ENCODE measurements at regions not wholly inside any gene's neighbourhood (a gene's known extent, or its start where the extent isn't known, plus 50 kb on each side); places are given as distances from the start of the nearest gene placed in this dataset.
"Not testable (repeated sequence)": the region's sequence is repeated elsewhere in the genome, so short reads cannot be mapped to it uniquely, and the experiment has no call there.

DNA sequence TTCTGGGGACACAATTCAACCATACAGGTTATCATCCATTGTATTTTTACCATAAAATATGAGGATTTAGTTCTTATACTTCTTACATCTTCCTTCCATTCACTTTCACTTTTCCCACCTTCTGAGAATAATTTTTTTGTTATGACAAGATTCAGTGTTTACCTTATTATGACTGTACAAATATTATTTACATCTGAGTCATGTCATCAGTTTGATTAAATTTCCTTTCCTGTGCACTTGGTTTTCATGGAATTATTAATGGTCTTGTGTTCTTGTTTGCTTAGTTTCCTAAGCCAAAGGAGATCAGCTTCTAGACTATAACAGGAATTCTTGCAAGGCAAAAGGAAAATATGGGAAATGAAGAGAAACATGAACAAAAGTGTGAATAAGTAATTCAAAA is 366.5 kb downstream of the TMEM38B start:
- no peak for DNase-seq

GRCh38 chr9:106062250-106062649 is 367.9 kb downstream of the TMEM38B start:
- no peak for DNase-seq

GRCh38 chr9:106065136-106065535 is 370.8 kb downstream of the TMEM38B start:
- no peak for DNase-seq

GRCh38 chr9:106065579-106066214 is 371.4 kb downstream of the TMEM38B start:
- no peak for DNase-seq

DNA sequence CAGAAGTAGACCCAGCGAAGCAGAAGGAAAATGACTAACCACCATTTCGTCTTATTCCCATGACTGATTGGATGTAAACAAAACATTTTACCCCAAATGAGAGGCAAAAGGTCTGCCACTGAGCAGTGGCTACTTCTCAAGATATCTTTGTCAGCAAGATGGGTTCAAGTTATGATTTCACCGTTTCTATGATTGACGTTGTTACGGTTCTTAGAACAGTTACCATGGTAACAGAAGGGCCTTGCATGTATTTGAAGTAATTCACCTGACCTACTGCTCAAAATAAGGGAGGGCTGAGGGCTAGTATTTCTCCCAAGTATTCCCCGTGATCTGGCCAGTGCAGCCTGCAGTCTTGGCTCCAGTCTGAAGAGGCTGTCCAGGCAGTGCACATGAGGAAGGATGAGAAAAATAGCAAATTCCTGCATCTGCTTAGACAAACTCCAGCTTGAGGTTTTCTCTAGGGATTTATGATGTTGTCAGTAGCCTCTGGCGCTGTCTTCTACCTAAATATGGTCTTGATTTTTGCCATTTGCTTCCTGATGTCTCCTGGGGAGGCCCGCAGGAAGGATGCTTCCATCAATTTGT is 372.7 kb downstream of the TMEM38B start:
- DNase-seq = no peak

- DNase-seq = no peak
These were observed 374.9 kb downstream of the TMEM38B start for GRCh38 chr9:106069241-106069640.

- DNase-seq = no peak
These were observed 378.1 kb downstream of the TMEM38B start for GRCh38 chr9:106072421-106072820.

GRCh38 chr9:106074006-106074405 is 379.7 kb downstream of the TMEM38B start:
- DNase-seq = no peak

GRCh38 chr9:106075236-106075959 is 381.1 kb downstream of the TMEM38B start:
- no peak for DNase-seq

DNA sequence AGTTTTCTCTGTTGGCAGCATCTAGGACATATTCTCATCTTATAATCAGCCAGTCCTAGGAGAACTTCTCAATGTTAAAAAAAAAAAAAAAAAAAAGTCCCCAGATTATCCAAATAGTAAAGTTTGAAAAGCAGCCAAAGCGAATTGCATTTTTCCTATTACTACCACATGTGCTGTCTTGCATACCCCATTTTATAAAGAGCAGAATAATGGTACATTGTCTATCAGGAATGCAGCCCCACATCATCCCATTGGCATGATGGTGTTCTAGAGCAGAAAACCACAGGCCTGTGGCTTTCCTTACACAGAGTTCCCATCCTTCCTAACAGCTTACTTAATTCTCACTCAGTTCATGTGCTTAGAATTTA is 381.6 kb downstream of the TMEM38B start:
- DNase-seq = no peak

GRCh38 chr9:106076711-106077110 is 382.4 kb downstream of the TMEM38B start:
- no peak for DNase-seq

DNA sequence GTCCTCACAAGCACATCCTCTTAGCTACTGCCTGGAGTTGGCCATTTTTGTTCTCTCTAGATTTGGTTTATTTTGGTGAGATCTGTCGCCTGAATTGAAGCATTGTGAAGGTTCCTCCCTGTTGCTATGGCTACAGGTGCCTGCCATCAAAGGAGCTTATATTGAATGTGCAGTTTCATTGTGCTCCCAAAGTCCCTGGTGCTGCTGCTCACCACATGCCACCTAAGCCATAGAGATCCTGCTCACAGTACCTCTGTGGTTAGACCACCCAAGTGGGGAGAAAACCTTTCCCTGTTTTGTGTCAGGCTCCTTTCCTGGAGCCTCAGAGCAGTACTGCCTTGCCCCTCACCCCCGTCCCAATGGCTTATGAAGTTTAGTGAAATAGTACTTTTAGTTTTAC is 383.4 kb downstream of the TMEM38B start:
- no peak for DNase-seq

DNA sequence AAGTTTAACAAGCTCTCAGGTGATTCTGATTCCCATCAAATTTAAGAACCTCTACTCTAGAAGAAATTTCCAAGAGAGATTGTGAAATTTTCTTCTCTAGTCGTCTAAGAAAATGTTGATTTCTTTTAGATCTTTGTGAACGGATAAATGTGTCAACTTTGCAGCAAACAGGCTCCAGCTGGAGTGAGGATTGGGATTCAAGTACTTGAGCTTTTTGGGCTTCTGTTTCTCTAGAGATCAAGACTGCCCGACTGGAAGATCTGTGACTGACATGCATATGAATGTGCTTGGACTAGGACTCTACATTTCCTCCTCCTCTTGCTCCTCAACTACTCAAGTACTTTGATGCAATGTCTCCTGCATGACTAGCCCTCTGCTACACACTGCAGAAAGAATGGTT is 388.3 kb downstream of the TMEM38B start:
- DNase-seq = no peak

- no peak for DNase-seq
These were observed 390.4 kb downstream of the TMEM38B start for GRCh38 chr9:106084702-106085101.

DNA sequence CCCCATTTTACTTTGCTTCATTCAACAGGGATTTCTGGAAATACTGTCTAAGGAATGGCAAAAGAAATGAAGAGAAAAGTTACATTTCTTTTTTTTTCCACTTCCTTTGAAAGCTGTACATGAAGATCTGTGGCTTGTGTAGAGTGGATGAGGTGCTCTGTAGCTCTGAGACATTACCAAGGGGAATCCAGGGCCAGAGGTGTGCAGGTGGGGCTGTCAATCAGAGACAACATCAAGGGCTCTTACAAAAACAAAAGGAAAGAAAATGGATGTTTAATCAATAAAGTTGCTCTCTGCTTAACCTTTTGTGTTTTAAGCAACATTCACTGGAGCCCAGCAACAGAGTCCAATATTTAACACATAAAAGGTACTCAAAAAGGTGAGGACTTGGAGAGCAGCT is 391.1 kb downstream of the TMEM38B start:
- no peak for DNase-seq

DNA sequence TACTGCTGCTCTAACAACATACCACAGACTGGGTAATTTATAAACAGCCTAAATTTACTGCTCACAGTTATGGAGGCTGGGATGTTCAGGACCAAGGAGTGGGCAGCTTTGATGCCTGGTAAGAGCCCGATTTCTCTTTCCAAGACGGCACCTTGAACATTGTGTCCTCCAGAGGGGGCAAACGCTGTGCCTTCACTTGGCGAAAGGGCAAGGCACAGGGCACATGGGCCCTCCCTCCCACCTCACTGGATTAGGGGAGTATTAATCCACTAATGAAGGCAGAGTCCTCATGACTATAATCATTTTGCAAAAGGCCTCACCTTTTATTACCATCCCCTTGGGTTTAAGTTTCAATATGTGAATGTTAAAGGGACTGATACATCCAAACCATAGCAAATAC is 397.7 kb downstream of the TMEM38B start:
- no peak for DNase-seq

DNA sequence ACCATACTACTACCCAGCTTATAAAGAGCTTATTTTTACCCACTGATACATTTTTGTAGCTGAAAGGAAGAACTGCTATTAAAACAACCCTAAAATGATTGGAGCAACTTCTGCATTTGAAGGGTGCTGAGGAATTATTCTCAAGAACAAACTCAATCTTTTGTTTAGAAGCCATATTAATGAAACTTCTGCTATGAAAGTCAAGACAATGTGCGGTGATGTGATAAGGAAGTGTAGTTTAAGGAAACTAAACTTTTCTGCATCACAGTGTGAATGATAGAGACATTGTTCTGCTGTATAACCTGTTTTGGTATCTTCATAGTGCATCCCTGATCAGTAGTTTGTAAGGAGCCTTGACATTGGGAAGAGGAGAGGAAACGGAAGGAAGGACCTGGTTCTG is 408.5 kb downstream of the TMEM38B start:
- DNase-seq = no peak

DNA sequence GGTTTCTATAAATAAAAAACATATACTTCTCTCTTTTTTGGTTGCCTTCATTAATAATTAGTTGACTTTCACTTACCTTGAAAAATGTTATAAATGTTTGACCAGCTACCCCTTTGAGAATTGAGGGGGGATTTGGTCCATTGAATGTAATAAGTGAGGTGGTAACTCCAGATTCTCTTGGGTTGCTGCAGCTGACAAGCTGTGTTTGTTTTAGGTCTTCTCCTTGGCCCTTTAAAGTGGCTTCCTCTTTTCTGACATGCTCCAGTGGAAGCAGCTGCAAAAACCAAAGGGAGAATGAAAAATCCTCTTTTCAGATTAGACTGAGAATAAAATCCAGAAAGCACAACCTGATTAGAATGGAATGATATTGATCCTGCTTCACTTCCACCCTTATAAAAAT is 410.5 kb downstream of the TMEM38B start:
- no peak for DNase-seq

GRCh38 chr9:106106396-106106795 is 412.1 kb downstream of the TMEM38B start:
- no peak for DNase-seq

DNA sequence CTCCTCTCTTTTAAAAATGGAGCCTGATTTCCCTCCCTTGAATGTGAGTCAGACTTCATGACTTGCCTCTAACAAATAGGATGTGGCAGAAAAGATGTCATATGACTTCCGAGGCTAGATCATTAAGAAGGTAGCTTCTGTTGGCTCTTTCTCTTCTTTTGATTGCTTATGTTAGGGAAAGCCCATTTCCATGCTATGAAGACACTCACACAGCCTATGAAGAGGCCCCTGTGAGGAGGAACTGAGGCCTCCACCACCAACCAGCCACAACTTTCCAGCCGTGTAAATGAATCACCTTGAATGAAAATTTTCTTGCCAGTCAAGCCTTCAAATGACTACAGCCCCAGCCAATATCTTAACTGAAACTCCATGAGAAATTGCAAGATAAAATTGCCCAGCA is 413.4 kb downstream of the TMEM38B start:
- no peak for DNase-seq

DNA sequence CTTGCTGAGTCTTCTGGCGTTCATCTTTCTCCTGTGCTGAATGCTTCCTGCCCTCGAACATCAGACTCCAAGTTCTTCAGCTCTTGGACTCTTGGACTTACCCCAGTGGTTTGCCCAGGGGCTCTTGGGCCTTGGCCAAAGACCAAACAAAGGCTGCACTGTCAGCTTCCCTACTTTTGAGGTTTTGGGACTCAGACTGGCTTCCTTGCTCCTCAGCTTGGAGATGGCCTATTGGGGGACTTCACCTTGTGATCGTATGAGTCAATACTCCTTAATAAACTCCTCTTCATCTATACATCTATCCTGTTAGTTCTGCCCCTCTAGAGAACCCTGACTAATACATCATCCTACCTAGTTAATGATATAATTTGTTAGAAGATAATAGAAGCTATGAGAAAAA is 415.4 kb downstream of the TMEM38B start:
- not testable (repeated sequence) for DNase-seq

DNA sequence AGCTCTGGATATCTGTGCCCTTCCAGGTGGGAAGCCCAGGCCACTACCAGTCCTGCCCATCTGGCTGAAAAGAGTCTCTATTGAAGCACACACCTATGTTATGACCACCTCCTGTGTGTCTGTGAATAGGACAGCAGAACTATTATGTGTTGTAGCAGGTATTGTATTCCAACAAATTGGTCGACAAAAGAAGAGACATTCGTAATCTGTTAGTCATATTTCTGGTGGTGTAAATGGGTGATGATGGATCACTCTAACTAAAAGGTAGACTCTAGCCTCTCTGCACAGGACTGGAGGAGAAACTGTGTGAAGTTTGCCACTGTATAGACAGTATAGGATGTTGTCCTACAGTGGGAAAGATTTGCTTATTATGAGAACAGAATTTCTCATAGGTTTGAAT is 416.1 kb downstream of the TMEM38B start:
- no peak for DNase-seq

DNA sequence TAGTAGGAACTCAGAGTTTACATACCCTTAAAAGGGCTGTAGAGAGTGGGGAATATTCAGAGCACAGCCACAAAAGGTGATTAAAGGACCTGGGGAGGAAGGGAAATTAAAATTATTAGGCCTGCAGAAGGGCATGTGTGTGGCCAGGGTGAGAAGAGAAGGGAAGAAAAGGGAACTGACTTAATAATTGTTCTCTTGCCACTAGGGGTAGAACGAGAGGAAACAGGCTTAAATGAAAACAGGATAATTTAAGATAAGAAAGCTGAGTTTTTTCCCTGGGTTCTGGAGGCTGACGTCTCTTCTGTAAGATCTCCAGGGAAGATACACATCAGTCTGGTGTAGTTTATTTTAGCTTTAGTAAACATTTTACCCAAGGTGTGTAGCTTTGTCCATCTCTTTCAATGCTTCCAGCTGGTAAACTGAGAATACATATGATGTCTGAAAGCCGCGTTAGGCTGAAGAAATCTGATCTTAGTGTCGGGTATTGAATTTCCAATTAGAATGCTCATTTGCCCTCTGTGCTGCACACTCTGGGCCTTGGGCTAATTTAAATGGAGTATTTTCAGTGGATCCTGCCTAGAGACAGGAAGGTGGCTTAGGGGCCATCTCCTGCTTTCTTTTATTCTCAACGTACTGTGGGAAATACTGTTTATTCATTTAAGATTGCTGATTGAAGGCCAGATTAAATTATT is 416.8 kb downstream of the TMEM38B start:
- DNase-seq = no peak

DNA sequence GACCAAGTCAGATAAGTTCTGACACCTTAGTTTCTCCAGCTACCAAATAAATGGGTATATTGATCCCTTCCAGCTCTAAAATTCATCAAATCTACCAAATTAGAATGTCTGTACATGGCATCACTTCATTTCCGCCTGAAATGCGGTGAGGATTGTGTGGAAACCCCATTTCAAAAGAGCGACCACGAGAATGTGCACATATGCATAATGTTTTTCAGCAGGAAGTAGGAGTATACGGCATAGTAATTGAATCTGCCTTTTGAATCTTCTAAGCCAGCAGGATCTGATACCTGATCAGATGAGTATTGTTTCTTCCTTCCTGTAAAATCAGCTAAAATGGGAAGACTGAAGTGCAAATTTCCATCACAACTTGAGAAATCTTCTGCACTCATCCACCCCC is 418.6 kb downstream of the TMEM38B start:
- no peak for DNase-seq

All from femur (tissue), 1 donor.